Liver (tissue), 7 donors: ENCODE measurements at regions not wholly inside any gene's neighbourhood (a gene's known extent, or its start where the extent isn't known, plus 50 kb on each side); places are given as distances from the start of the nearest gene placed in this dataset.

Experiments used
- DNase-seq: peaks from one replicate; pipeline ENCODE4 v3.0.0-alpha.2; 2017; ENCODE audit warnings: low spot score
- H3K27ac ChIP-seq, 2 donors: one replicate each; pipeline ENCODE4 v1.7.0; 2013; ENCODE audit warnings: inconsistent platforms in 2 of 2, low read length in 2 of 2, control low read depth in 1 of 2, low read depth in 1 of 2, mild to moderate bottlenecking in 1 of 2
- H3K27me3 ChIP-seq, 4 donors: one replicate each; pipeline versions ENCODE4 v1.6.1 to v1.7.0; 2013; ENCODE audit warnings: low read length in 3 of 4, inconsistent platforms in 1 of 4, mild to moderate bottlenecking in 1 of 4, moderate library complexity in 1 of 4; ENCODE audit not compliant: control insufficient read depth in 4 of 4, insufficient read depth in 4 of 4
- H3K36me3 ChIP-seq, 4 donors: one replicate each; pipeline versions ENCODE4 v1.6.1 to v1.7.0; 2013; ENCODE audit warnings: low read length in 3 of 4, mild to moderate bottlenecking in 3 of 4, low read depth in 1 of 4, moderate library complexity in 1 of 4; ENCODE audit not compliant: control insufficient read depth in 4 of 4, insufficient read depth in 3 of 4
- H3K4me1 ChIP-seq, 4 donors: one replicate each; pipeline versions ENCODE4 v1.6.1 to v1.7.0; 2013; ENCODE audit warnings: low read length in 3 of 4, mild to moderate bottlenecking in 3 of 4, moderate library complexity in 1 of 4; ENCODE audit not compliant: control insufficient read depth in 4 of 4, insufficient read depth in 4 of 4
- H3K4me3 ChIP-seq, 3 donors: one replicate each; pipeline versions ENCODE4 v1.6.1 to v1.7.0; 2013; ENCODE audit warnings: low read length in 3 of 3, control low read depth in 1 of 3, low read depth in 1 of 3, mild to moderate bottlenecking in 1 of 3
- H3K9ac ChIP-seq, 2 donors: one replicate each; pipeline ENCODE4 v1.7.0; 2013; ENCODE audit warnings: low read length in 2 of 2, mild to moderate bottlenecking in 2 of 2, moderate library complexity in 2 of 2, control low read depth in 1 of 2, low read depth in 1 of 2
- H3K9me3 ChIP-seq, 4 donors: one replicate each; pipeline versions ENCODE4 v1.6.1 to v1.7.0; 2013; ENCODE audit warnings: low read length in 3 of 4; ENCODE audit not compliant: control insufficient read depth in 4 of 4
- EGR1 ChIP-seq, 2 donors: IDR thresholded peaks; 2 replicates each; pipeline ENCODE4 v1.6.1; 2016 to 2018; ENCODE audit warnings: antibody characterized with exemption in 2 of 2, low read depth in 2 of 2
- FOXA1 ChIP-seq: IDR thresholded peaks from 2 replicates; pipeline ENCODE4 v1.6.1; 2016; ENCODE audit warnings: antibody characterized with exemption
- FOXA2 ChIP-seq: IDR thresholded peaks from 2 replicates; pipeline ENCODE4 v1.6.1; 2016; ENCODE audit warnings: antibody characterized with exemption
- GABPA ChIP-seq, 2 donors: IDR thresholded peaks in 1 of 2; conservative IDR thresholded peaks in 1 of 2; 2 replicates each; pipeline ENCODE4 v1.6.1; 2016; ENCODE audit warnings: antibody characterized with exemption in 2 of 2, mild to moderate bottlenecking in 1 of 2, moderate library complexity in 1 of 2
- HNF4G ChIP-seq: IDR thresholded peaks from 2 replicates; pipeline ENCODE4 v1.6.1; 2016; ENCODE audit warnings: antibody characterized with exemption
- NR2F2 ChIP-seq: IDR thresholded peaks from 2 replicates; pipeline ENCODE4 v1.6.1; 2016; ENCODE audit warnings: antibody characterized with exemption
- TAF1 ChIP-seq: conservative IDR thresholded peaks from 2 replicates; pipeline ENCODE4 v1.6.1; 2016; ENCODE audit warnings: antibody characterized with exemption, mild to moderate bottlenecking
- YY1 ChIP-seq: IDR thresholded peaks from 2 replicates; pipeline ENCODE4 v1.6.1; 2016; ENCODE audit warnings: antibody characterized with exemption, mild to moderate bottlenecking
- TF ChIP-seq, protein P1 (sequence below): IDR thresholded peaks from 2 replicates; pipeline ENCODE4 v1.6.1; 2016; ENCODE audit warnings: antibody characterized with exemption
- TF ChIP-seq, protein P2 (sequence below): IDR thresholded peaks from 2 replicates; pipeline ENCODE4 v1.6.1; 2016; ENCODE audit warnings: antibody characterized with exemption
- TF ChIP-seq, protein P3 (sequence below): fragments of 150-350 bp; IDR thresholded peaks from 2 replicates; pipeline ENCODE4 v1.5.1; 2017; ENCODE audit warnings: improper control_type of control experiment, low read depth, low read length; ENCODE audit not compliant: missing input control
- TF ChIP-seq, protein P4 (sequence below): IDR thresholded peaks from 2 replicates; pipeline ENCODE4 v1.6.1; 2016; ENCODE audit warnings: antibody characterized with exemption, mild to moderate bottlenecking
- TF ChIP-seq, protein P5 (sequence below): IDR thresholded peaks from 2 replicates; pipeline ENCODE4 v1.6.1; 2016; ENCODE audit warnings: antibody characterized with exemption
- donor health status: healthy.
- donor health status: healthy.
- donor health status: healthy.
- donor health status: healthy.

DNA sequence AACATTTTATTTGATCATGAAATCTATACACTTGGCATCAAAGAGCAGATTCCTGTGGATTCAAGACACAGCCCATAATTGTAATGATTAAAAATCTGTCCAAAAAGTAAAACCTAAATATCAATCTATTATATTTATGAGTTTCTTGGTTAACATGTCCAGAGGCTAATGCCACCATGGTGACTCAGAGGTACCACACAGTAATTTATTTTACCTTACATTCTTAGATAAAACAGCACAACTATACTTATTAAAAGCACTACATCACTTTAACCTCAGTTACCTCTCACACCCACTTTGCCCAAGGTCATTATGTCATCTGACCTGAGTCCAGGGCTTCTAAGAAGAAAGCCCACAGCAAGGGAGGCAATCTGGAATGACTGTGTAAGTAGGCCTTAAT lies 519.2 kb downstream of the RASEF start:
- H3K27me3 ChIP-seq, result no peaks in the 10 kb centered on the region
- no peak for DNase-seq
- H3K4me1 ChIP-seq, result peaks cover 0 to 2% (median 0%) of the 10 kb centered on the region in 4 donors
- TF ChIP-seq YY1, result no peak
- TF ChIP-seq NR2F2, result no peak
- TF ChIP-seq, protein P1, sequence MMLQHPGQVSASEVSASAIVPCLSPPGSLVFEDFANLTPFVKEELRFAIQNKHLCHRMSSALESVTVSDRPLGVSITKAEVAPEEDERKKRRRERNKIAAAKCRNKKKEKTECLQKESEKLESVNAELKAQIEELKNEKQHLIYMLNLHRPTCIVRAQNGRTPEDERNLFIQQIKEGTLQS, result no peak
- TF ChIP-seq HNF4G, result no peak
- no peak for TF ChIP-seq TAF1
- TF ChIP-seq GABPA (IDR thresholded peaks at IDR 0.05 in 1 of 2, conservative IDR thresholded peaks at IDR 0.05 in 1 of 2), result no peak
- no peak overlapping the region for H3K9ac ChIP-seq
- no peak overlapping the region for H3K27ac ChIP-seq
- no peaks in the 10 kb centered on the region for H3K36me3 ChIP-seq
- H3K9me3 ChIP-seq, result no peaks in the 10 kb centered on the region
- H3K4me3 ChIP-seq, result no peak overlapping the region

DNA sequence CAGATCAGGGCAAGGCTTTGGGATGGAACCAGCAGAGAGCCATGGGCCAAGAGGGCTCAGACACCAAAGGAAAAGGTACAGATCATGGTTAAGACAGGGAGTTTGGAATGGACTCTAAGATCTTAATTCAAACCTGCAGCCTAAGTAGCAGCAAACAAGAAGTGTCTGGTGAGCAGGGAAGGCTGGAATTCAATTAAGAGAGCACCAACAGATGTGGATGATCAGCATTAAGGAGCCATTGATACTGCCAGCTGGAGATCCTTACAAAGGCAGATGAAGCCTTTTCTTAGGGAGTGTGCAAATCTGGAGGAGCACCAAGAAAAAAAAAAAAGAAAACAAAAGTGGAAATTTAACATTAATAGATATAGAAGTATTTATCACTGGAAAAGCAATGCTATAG lies 516.8 kb downstream of the RASEF start:
- Histone ChIP-seq H3K9ac (no peak overlapping the region), H3K27ac (no peak overlapping the region), H3K27me3 (no peaks in the 10 kb centered on the region), H3K36me3 (no peaks in the 10 kb centered on the region), H3K4me3 (no peak overlapping the region), H3K9me3 (no peaks in the 10 kb centered on the region), H3K4me1 (no peaks in the 10 kb centered on the region)
- TF ChIP-seq TAF1 (no peak), FOXA1 (no peak), HNF4G (no peak), EGR1 (IDR thresholded peaks at IDR 0.05; ENCODE audit: low read depth in 2 of 2) (no peak), FOXA2 (no peak), NR2F2 (no peak)
- TF ChIP-seq, protein P2, sequence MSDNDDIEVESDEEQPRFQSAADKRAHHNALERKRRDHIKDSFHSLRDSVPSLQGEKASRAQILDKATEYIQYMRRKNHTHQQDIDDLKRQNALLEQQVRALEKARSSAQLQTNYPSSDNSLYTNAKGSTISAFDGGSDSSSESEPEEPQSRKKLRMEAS, result no peak
- TF ChIP-seq, protein P3, sequence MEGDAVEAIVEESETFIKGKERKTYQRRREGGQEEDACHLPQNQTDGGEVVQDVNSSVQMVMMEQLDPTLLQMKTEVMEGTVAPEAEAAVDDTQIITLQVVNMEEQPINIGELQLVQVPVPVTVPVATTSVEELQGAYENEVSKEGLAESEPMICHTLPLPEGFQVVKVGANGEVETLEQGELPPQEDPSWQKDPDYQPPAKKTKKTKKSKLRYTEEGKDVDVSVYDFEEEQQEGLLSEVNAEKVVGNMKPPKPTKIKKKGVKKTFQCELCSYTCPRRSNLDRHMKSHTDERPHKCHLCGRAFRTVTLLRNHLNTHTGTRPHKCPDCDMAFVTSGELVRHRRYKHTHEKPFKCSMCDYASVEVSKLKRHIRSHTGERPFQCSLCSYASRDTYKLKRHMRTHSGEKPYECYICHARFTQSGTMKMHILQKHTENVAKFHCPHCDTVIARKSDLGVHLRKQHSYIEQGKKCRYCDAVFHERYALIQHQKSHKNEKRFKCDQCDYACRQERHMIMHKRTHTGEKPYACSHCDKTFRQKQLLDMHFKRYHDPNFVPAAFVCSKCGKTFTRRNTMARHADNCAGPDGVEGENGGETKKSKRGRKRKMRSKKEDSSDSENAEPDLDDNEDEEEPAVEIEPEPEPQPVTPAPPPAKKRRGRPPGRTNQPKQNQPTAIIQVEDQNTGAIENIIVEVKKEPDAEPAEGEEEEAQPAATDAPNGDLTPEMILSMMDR, result no peak
- TF ChIP-seq, protein P4, sequence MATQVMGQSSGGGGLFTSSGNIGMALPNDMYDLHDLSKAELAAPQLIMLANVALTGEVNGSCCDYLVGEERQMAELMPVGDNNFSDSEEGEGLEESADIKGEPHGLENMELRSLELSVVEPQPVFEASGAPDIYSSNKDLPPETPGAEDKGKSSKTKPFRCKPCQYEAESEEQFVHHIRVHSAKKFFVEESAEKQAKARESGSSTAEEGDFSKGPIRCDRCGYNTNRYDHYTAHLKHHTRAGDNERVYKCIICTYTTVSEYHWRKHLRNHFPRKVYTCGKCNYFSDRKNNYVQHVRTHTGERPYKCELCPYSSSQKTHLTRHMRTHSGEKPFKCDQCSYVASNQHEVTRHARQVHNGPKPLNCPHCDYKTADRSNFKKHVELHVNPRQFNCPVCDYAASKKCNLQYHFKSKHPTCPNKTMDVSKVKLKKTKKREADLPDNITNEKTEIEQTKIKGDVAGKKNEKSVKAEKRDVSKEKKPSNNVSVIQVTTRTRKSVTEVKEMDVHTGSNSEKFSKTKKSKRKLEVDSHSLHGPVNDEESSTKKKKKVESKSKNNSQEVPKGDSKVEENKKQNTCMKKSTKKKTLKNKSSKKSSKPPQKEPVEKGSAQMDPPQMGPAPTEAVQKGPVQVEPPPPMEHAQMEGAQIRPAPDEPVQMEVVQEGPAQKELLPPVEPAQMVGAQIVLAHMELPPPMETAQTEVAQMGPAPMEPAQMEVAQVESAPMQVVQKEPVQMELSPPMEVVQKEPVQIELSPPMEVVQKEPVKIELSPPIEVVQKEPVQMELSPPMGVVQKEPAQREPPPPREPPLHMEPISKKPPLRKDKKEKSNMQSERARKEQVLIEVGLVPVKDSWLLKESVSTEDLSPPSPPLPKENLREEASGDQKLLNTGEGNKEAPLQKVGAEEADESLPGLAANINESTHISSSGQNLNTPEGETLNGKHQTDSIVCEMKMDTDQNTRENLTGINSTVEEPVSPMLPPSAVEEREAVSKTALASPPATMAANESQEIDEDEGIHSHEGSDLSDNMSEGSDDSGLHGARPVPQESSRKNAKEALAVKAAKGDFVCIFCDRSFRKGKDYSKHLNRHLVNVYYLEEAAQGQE, result no peak
- TF ChIP-seq, protein P1, result no peak
- TF ChIP-seq, protein P5, sequence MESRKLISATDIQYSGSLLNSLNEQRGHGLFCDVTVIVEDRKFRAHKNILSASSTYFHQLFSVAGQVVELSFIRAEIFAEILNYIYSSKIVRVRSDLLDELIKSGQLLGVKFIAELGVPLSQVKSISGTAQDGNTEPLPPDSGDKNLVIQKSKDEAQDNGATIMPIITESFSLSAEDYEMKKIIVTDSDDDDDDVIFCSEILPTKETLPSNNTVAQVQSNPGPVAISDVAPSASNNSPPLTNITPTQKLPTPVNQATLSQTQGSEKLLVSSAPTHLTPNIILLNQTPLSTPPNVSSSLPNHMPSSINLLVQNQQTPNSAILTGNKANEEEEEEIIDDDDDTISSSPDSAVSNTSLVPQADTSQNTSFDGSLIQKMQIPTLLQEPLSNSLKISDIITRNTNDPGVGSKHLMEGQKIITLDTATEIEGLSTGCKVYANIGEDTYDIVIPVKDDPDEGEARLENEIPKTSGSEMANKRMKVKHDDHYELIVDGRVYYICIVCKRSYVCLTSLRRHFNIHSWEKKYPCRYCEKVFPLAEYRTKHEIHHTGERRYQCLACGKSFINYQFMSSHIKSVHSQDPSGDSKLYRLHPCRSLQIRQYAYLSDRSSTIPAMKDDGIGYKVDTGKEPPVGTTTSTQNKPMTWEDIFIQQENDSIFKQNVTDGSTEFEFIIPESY, result no peak
- DNase-seq, result no peak
